22Rv1 (cell line): ENCODE measurements at regions not wholly inside any gene's neighbourhood (a gene's known extent, or its start where the extent isn't known, plus 50 kb on each side); places are given as distances from the start of the nearest gene placed in this dataset.

ENCODE experiments used
- CTCF ChIP-seq: fragments of 450-650 bp; IDR thresholded peaks from 2 replicates; pipeline ENCODE4 v1.5.1; 2017; ENCODE audit warnings: mild to moderate bottlenecking
- ZFX ChIP-seq: fragments of 450-650 bp; IDR thresholded peaks from 2 replicates; pipeline ENCODE4 v1.6.1; 2017; ENCODE audit warnings: antibody characterized with exemption, borderline replicate concordance

DNA sequence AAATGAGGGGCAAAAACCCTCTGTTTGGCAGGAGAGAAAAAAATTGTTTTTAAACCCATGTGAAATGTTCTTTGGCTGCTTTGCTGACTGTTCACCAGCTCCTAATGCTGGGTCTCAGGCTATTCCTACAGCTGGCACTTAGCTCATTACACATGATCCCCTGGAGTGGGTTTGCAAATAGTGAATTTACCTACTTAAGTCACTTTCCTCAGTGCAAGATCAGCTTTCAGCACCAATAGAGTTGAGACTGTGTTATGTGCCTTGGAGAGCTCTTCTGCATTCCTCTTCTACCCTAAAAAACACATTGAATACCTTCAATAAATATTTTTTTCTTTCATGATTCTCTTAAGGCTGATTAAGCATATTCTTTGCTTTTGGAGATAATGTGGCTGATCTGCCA lies 58.4 kb upstream of the PRDM1 start:
- TF ChIP-seq CTCF (no peak), ZFX (no peak)
